ENCODE measurements at regions not wholly inside any gene's neighbourhood (a gene's known extent, or its start where the extent isn't known, plus 50 kb on each side); places are given as distances from the start of the nearest gene placed in this dataset.

GRCh38 chr16:64866021-64866420 lies 255.8 kb downstream of the CDH11 start:
- Histone ChIP-seq H3K4me3 (no peak overlapping the region), H3K4me2 (no peak overlapping the region), H3K9me3 (no peaks in the 10 kb centered on the region), H3K27ac (no peak overlapping the region), H3K27me3 (no peaks in the 10 kb centered on the region), H3K4me1 (no peaks in the 10 kb centered on the region), H3K9ac (no peak overlapping the region), H4K20me1 (no peaks in the 10 kb centered on the region), H3K36me3 (no peaks in the 10 kb centered on the region)
- no peak for TF ChIP-seq Cebpa-rat (IDR thresholded peaks at IDR 0.05)

- TF ChIP-seq Cebpa-rat (IDR thresholded peaks at IDR 0.05), result no peak
- Histone ChIP-seq H3K4me3 (no peak overlapping the region), H3K27ac (no peak overlapping the region)
Observed at GRCh38 chr16:64865069-64865696, 256.7 kb downstream of the CDH11 start.

GRCh38 chr16:64864232-64864809 lies 257.5 kb downstream of the CDH11 start:
- no peaks in the 10 kb centered on the region for H3K9me3 ChIP-seq
- no peaks in the 10 kb centered on the region for H3K27me3 ChIP-seq
- no peaks in the 10 kb centered on the region for H4K20me1 ChIP-seq
- H3K9ac ChIP-seq, result no peak overlapping the region
- H3K4me2 ChIP-seq, result no peak overlapping the region
- no peaks in the 10 kb centered on the region for H3K36me3 ChIP-seq
- TF ChIP-seq Cebpa-rat (IDR thresholded peaks at IDR 0.05), result no peak
- no peak overlapping the region for H3K27ac ChIP-seq
- no peak overlapping the region for H3K4me3 ChIP-seq
- no peaks in the 10 kb centered on the region for H3K4me1 ChIP-seq

More at GRCh38 chr16:64865069-64865696, 256.7 kb downstream of the CDH11 start:
- Histone ChIP-seq H3K27me3 (no peaks in the 10 kb centered on the region), H3K9ac (no peak overlapping the region), H4K20me1 (no peaks in the 10 kb centered on the region), H3K9me3 (no peaks in the 10 kb centered on the region), H3K36me3 (no peaks in the 10 kb centered on the region), H3K4me1 (no peaks in the 10 kb centered on the region), H3K4me2 (no peak overlapping the region)

GRCh38 chr16:64858076-64858475 lies 263.8 kb downstream of the CDH11 start:
- H3K27me3 ChIP-seq, result no peaks in the 10 kb centered on the region
- H3K9me3 ChIP-seq, result no peaks in the 10 kb centered on the region
- H4K20me1 ChIP-seq, result no peaks in the 10 kb centered on the region
- H3K27ac ChIP-seq, result no peak overlapping the region
- no peak overlapping the region for H3K4me2 ChIP-seq
- no peak for TF ChIP-seq Cebpa-rat (IDR thresholded peaks at IDR 0.05)
- no peak overlapping the region for H3K4me3 ChIP-seq
- no peaks in the 10 kb centered on the region for H3K4me1 ChIP-seq
- H3K9ac ChIP-seq, result no peak overlapping the region
- no peaks in the 10 kb centered on the region for H3K36me3 ChIP-seq

- H3K4me2 ChIP-seq, result no peak overlapping the region
- H3K9ac ChIP-seq, result no peak overlapping the region
- H3K9me3 ChIP-seq, result no peaks in the 10 kb centered on the region
- TF ChIP-seq Cebpa-rat (IDR thresholded peaks at IDR 0.05), result no peak
- no peak overlapping the region for H3K4me3 ChIP-seq
- no peaks in the 10 kb centered on the region for H3K27me3 ChIP-seq
- H3K4me1 ChIP-seq, result no peaks in the 10 kb centered on the region
- H4K20me1 ChIP-seq, result no peaks in the 10 kb centered on the region
- H3K27ac ChIP-seq, result no peak overlapping the region
- H3K36me3 ChIP-seq, result no peaks in the 10 kb centered on the region
Observed at GRCh38 chr16:64857411-64857810, 264.5 kb downstream of the CDH11 start.

GRCh38 chr16:64853551-64853950 lies 268.3 kb downstream of the CDH11 start:
- Histone ChIP-seq H3K4me1 (no peaks in the 10 kb centered on the region), H3K9ac (no peak overlapping the region), H3K27ac (no peak overlapping the region), H3K4me3 (no peak overlapping the region), H3K27me3 (no peaks in the 10 kb centered on the region), H3K4me2 (no peak overlapping the region), H4K20me1 (no peaks in the 10 kb centered on the region), H3K9me3 (no peaks in the 10 kb centered on the region), H3K36me3 (no peaks in the 10 kb centered on the region)
- no peak for TF ChIP-seq Cebpa-rat (IDR thresholded peaks at IDR 0.05)

- Histone ChIP-seq H3K9ac (no peak overlapping the region), H3K4me3 (no peak overlapping the region), H3K36me3 (no peaks in the 10 kb centered on the region), H3K27ac (no peak overlapping the region), H3K4me2 (no peak overlapping the region), H3K9me3 (no peaks in the 10 kb centered on the region), H3K27me3 (no peaks in the 10 kb centered on the region), H3K4me1 (no peaks in the 10 kb centered on the region), H4K20me1 (no peaks in the 10 kb centered on the region)
- TF ChIP-seq Cebpa-rat (IDR thresholded peaks at IDR 0.05), result no peak
Observed at GRCh38 chr16:64846966-64847365, 274.9 kb downstream of the CDH11 start.

- no peaks in the 10 kb centered on the region for H3K27me3 ChIP-seq
- H3K27ac ChIP-seq, result no peak overlapping the region
- no peak for TF ChIP-seq Cebpa-rat (IDR thresholded peaks at IDR 0.05)
Observed at GRCh38 chr16:64845071-64845470, 276.8 kb downstream of the CDH11 start.

GRCh38 chr16:64841482-64841881 lies 280.4 kb downstream of the CDH11 start:
- Histone ChIP-seq H3K9ac (no peak overlapping the region), H3K36me3 (no peaks in the 10 kb centered on the region), H3K27me3 (no peaks in the 10 kb centered on the region), H3K27ac (no peak overlapping the region), H3K9me3 (no peaks in the 10 kb centered on the region), H3K4me2 (no peak overlapping the region), H3K4me1 (no peaks in the 10 kb centered on the region), H3K4me3 (no peak overlapping the region), H4K20me1 (no peaks in the 10 kb centered on the region)
- no peak for TF ChIP-seq Cebpa-rat (IDR thresholded peaks at IDR 0.05)

More at GRCh38 chr16:64845071-64845470, 276.8 kb downstream of the CDH11 start:
- H3K9me3 ChIP-seq, result no peaks in the 10 kb centered on the region
- H3K4me1 ChIP-seq, result no peaks in the 10 kb centered on the region
- H3K4me2 ChIP-seq, result no peak overlapping the region
- no peaks in the 10 kb centered on the region for H4K20me1 ChIP-seq
- H3K4me3 ChIP-seq, result no peak overlapping the region
- H3K9ac ChIP-seq, result no peak overlapping the region
- H3K36me3 ChIP-seq, result no peaks in the 10 kb centered on the region

- Histone ChIP-seq H3K4me1 (no peaks in the 10 kb centered on the region), H3K27me3 (no peaks in the 10 kb centered on the region), H4K20me1 (no peaks in the 10 kb centered on the region), H3K4me2 (no peak overlapping the region), H3K9ac (no peak overlapping the region), H3K9me3 (no peaks in the 10 kb centered on the region), H3K36me3 (no peaks in the 10 kb centered on the region), H3K4me3 (no peak overlapping the region), H3K27ac (no peak overlapping the region)
- TF ChIP-seq Cebpa-rat (IDR thresholded peaks at IDR 0.05), result no peak
Observed at GRCh38 chr16:64841071-64841470, 280.8 kb downstream of the CDH11 start.

Measured in BLaER1 (cell line).